Endothelial cell of umbilical vein (primary cell): ENCODE measurements at regions not wholly inside any gene's neighbourhood (a gene's known extent, or its start where the extent isn't known, plus 50 kb on each side); places are given as distances from the start of the nearest gene placed in this dataset.

Experiments used
- BruUV-seq: library from RNA; stranded (reverse); fragments of 400-500 nt; replicated peaks from 2 replicates; lab custom pipeline; 2021; lab: Mats Ljungman, UMichigan
- CTCF ChIA-PET: fragments of 300-600, 350-600 bp; sonication (Branson Sonifier 250); formaldehyde crosslinking; loops from one replicate; lab custom pipeline; 2021; ENCODE audit warnings: antibody characterized with exemption, inconsistent platforms; lab: Charles Lee
- POLR2A ChIA-PET: fragments of 300-600, 350-600 bp; sonication (Branson Sonifier 250); formaldehyde crosslinking; loops from one replicate; lab custom pipeline; 2021; ENCODE audit warnings: antibody characterized with exemption, inconsistent platforms; lab: Charles Lee
- DNase-seq: peaks from one replicate; pipeline ENCODE4 v3.0.0-alpha.2; 2011; ENCODE audit warnings: low read depth, low spot score
- FAIRE-seq: peaks from 2 replicates; lab custom pipeline; 2011; peaks lifted over from hg19 to GRCh38; lab: Jason Lieb, UNC
- H2AFZ ChIP-seq: 2 replicates; pipeline ENCODE4 v1.6.0; 2012; ENCODE audit warnings: low read depth, low read length, control low read depth, inconsistent platforms
- H3K27ac ChIP-seq: 2 replicates; pipeline ENCODE4 v1.5.1; 2011; ENCODE audit warnings: low read depth, mild to moderate bottlenecking, control low read depth, low read length, moderate library complexity; ENCODE audit not compliant: insufficient read depth
- H3K27me3 ChIP-seq, 2 experiments: 2 replicates each; pipeline versions ENCODE4 v1.6.0 to v1.6.1; 2011; ENCODE audit warnings: low read length in 2 of 2, mixed read lengths in 1 of 2; ENCODE audit not compliant: control insufficient read depth in 2 of 2, insufficient read depth in 2 of 2
- H3K36me3 ChIP-seq, 2 experiments: 2 replicates in 1 of 2; 3 replicates in 1 of 2; pipeline ENCODE4 v1.5.1; 2011; ENCODE audit warnings: low read length in 2 of 2, mild to moderate bottlenecking in 1 of 2, moderate library complexity in 1 of 2; ENCODE audit not compliant: control insufficient read depth in 2 of 2, insufficient read depth in 2 of 2; ENCODE audit errors: extremely low read depth in 1 of 2
- H3K4me1 ChIP-seq: 3 replicates; pipeline ENCODE4 v1.5.1; 2011; ENCODE audit warnings: mild to moderate bottlenecking, low read length; ENCODE audit not compliant: control insufficient read depth, insufficient read depth; ENCODE audit errors: extremely low read depth
- H3K4me2 ChIP-seq: 2 replicates; pipeline ENCODE4 v1.6.1; 2011; ENCODE audit warnings: low read length, control low read depth, mixed read lengths; ENCODE audit not compliant: insufficient read depth
- H3K4me3 ChIP-seq, 3 experiments: fragments of 200-600 bp in 1 of 3; sonication (generic), shearing (Covaris generic) in 1 of 3; replicated peaks in 1 of 3; 2 replicates each; pipeline ENCODE4 v1.5.1; 2011 to 2016; ENCODE audit warnings: control low read depth in 3 of 3, low read length in 3 of 3, mild to moderate bottlenecking in 2 of 3, inconsistent platforms in 1 of 3, low read depth in 1 of 3, moderate library complexity in 1 of 3; ENCODE audit not compliant: insufficient read depth in 1 of 3
- H3K79me2 ChIP-seq: 2 replicates; pipeline ENCODE4 v1.6.0; 2012; ENCODE audit warnings: low read length, inconsistent platforms; ENCODE audit not compliant: control insufficient read depth, insufficient read depth
- H3K9ac ChIP-seq: replicated peaks from 2 replicates; pipeline ENCODE3; 2011; ENCODE audit warnings: low read length, control low read depth; ENCODE audit not compliant: insufficient read depth; ENCODE audit errors: extremely low read depth
- H3K9me1 ChIP-seq: replicated peaks from 3 replicates; pipeline ENCODE4 v1.6.0; 2011; ENCODE audit warnings: mild to moderate bottlenecking, low read length; ENCODE audit not compliant: control insufficient read depth, insufficient read depth; ENCODE audit errors: extremely low read depth
- H3K9me3 ChIP-seq: replicated peaks from 2 replicates; pipeline ENCODE4 v1.5.1; 2012; ENCODE audit warnings: low read length, inconsistent platforms; ENCODE audit not compliant: control insufficient read depth, insufficient read depth
- H4K20me1 ChIP-seq: replicated peaks from 2 replicates; pipeline ENCODE3; 2011; ENCODE audit warnings: mild to moderate bottlenecking, low read length; ENCODE audit not compliant: control insufficient read depth, insufficient read depth; ENCODE audit errors: extremely low read depth
- CTCF ChIP-seq, 2 donors: IDR thresholded peaks; 1 replicate in 1 of 2; 2 replicates in 1 of 2; pipeline ENCODE4 v1.5.1; 2011; ENCODE audit warnings: low read length in 2 of 2, mild to moderate bottlenecking in 2 of 2, moderate library complexity in 2 of 2, control low read depth in 1 of 2, inconsistent platforms in 1 of 2, low read depth in 1 of 2; ENCODE audit not compliant: insufficient read depth in 1 of 2; ENCODE audit errors: extremely low read depth in 1 of 2
- EZH2 ChIP-seq: IDR thresholded peaks from 2 replicates; pipeline ENCODE4 v1.6.1; 2012; ENCODE audit warnings: borderline replicate concordance, low read depth, mild to moderate bottlenecking, moderate library complexity, low read length, inconsistent platforms; ENCODE audit not compliant: severe bottlenecking
- FOS ChIP-seq: IDR thresholded peaks from 2 replicates; pipeline ENCODE4 v1.6.1; 2011; ENCODE audit warnings: mild to moderate bottlenecking, low read length, moderate library complexity, borderline replicate concordance; ENCODE audit not compliant: insufficient read depth
- GATA2 ChIP-seq: IDR thresholded peaks from 2 replicates; pipeline ENCODE4 v1.7.0; 2011; ENCODE audit warnings: low read depth, mild to moderate bottlenecking, moderate library complexity, mixed read lengths, low read length; ENCODE audit not compliant: insufficient read length, insufficient read depth
- JUN ChIP-seq: IDR thresholded peaks from 2 replicates; pipeline ENCODE4 v1.6.1; 2011; ENCODE audit warnings: borderline replicate concordance, low read depth; ENCODE audit not compliant: insufficient read length, insufficient read depth
- MAX ChIP-seq: IDR thresholded peaks from 2 replicates; pipeline ENCODE4 v1.6.1; 2011; ENCODE audit not compliant: insufficient read depth, insufficient read length
- MYC ChIP-seq: IDR thresholded peaks from one replicate; pipeline ENCODE4 v1.6.1; 2011; ENCODE audit warnings: mild to moderate bottlenecking, low read depth, low read length
- POLR2A ChIP-seq: IDR thresholded peaks from 2 replicates; pipeline ENCODE4 v1.6.1; 2012; ENCODE audit warnings: low read depth, mild to moderate bottlenecking, control low read depth, low read length
- POLR2AphosphoS5 ChIP-seq: IDR thresholded peaks from 2 replicates; pipeline ENCODE4 v1.6.1; 2012; ENCODE audit warnings: low read depth, mild to moderate bottlenecking, control low read depth, low read length, moderate library complexity; ENCODE audit not compliant: insufficient read depth
- dilution Hi-C: fragments of 300-500 bp; cut with MboI; formaldehyde crosslinking; loops from one replicate; pipeline ENCODE4 v1.15.0; 2019; ENCODE audit warnings: low sequenced_read_pairs; ENCODE audit not compliant: extremely low pct_ligation_motif_present
- intact Hi-C: fragments of 100-400 bp; cut with micrococcal nuclease; formaldehyde crosslinking; loops from one replicate; pipeline ENCODE4 v1.10.0; 2022

GRCh38 chr7:50854831-50855230, 72.1 kb upstream of the GRB10 start:
- ChIA-PET POLR2A (no interaction called here), CTCF (no interaction called here)
- Histone ChIP-seq H3K27me3 (peaks cover 0 to 1% of the 10 kb centered on the region in 2 experiments), H3K4me3 (no peak overlapping the region), H4K20me1 (no peaks in the 10 kb centered on the region), H3K36me3 (no peaks in the 10 kb centered on the region), H3K9me3 (no peaks in the 10 kb centered on the region), H3K9ac (no peak overlapping the region), H3K79me2 (no peaks in the 10 kb centered on the region), H3K9me1 (no peaks in the 10 kb centered on the region), H3K27ac (no peak overlapping the region), H3K4me2 (no peak overlapping the region), H3K4me1 (no peaks in the 10 kb centered on the region), H2AFZ (no peak overlapping the region)
- dilution Hi-C loops (no loop called here), intact Hi-C loops (no loop called here)
- FAIRE-seq (no peak), DNase-seq (no peak)
- BruUV-seq, result no TSS peak
- TF ChIP-seq MYC (no peak), POLR2A (no peak), CTCF (IDR thresholded peaks at IDR 0.05; ENCODE audit: extremely low read depth in 1 of 2, insufficient read depth in 1 of 2, low read depth in 1 of 2, low read length in 2 of 2) (no peak), EZH2 (no peak), MAX (no peak), POLR2AphosphoS5 (no peak), FOS (no peak), JUN (no peak), GATA2 (no peak)
